ENCODE measurements at regions not wholly inside any gene's neighbourhood (a gene's known extent, or its start where the extent isn't known, plus 50 kb on each side); places are given as distances from the start of the nearest gene placed in this dataset.

GRCh38 chr4:164396439-164396838 is 357.5 kb upstream of the SMIM31 start:
- no peak for DNase-seq (ENCODE audit: low spot score)

- no peak for DNase-seq (ENCODE audit: low spot score)
Measured at GRCh38 chr4:164402554-164402953, 351.4 kb upstream of the SMIM31 start.

- DNase-seq (ENCODE audit: low spot score) = no peak
Measured at GRCh38 chr4:164405774-164406173, 348.2 kb upstream of the SMIM31 start.

- DNase-seq (ENCODE audit: low spot score) = no peak
Measured at GRCh38 chr4:164408831-164409230, 345.1 kb upstream of the SMIM31 start.

- DNase-seq (ENCODE audit: low spot score) = no peak
Measured at GRCh38 chr4:164410401-164410800, 343.5 kb upstream of the SMIM31 start.

GRCh38 chr4:164412246-164412645 is 341.7 kb upstream of the SMIM31 start:
- no peak for DNase-seq (ENCODE audit: low spot score)

- no peak for DNase-seq (ENCODE audit: low spot score)
Measured at GRCh38 chr4:164413743-164414142, 340.2 kb upstream of the SMIM31 start.

- DNase-seq (ENCODE audit: low spot score) = no peak
Measured at GRCh38 chr4:164423819-164424218, 330.1 kb upstream of the SMIM31 start.

- DNase-seq (ENCODE audit: low spot score) = no peak
Measured at GRCh38 chr4:164424846-164425245, 329.1 kb upstream of the SMIM31 start.

GRCh38 chr4:164428561-164428960 is 325.4 kb upstream of the SMIM31 start:
- no peak for DNase-seq (ENCODE audit: low spot score)

GRCh38 chr4:164438321-164438720 is 315.6 kb upstream of the SMIM31 start:
- no peak for DNase-seq (ENCODE audit: low spot score)

- no peak for DNase-seq (ENCODE audit: low spot score)
Measured at GRCh38 chr4:164439037-164439436, 314.9 kb upstream of the SMIM31 start.

GRCh38 chr4:164440199-164440598 is 313.7 kb upstream of the SMIM31 start:
- DNase-seq (ENCODE audit: low spot score) = no peak

- DNase-seq (ENCODE audit: low spot score) = no peak
Measured at GRCh38 chr4:164441109-164441508, 312.8 kb upstream of the SMIM31 start.

GRCh38 chr4:164442180-164442579 is 311.8 kb upstream of the SMIM31 start:
- no peak for DNase-seq (ENCODE audit: low spot score)

GRCh38 chr4:164446516-164446915 is 307.4 kb upstream of the SMIM31 start:
- no peak for DNase-seq (ENCODE audit: low spot score)

- no peak for DNase-seq (ENCODE audit: low spot score)
Measured at GRCh38 chr4:164461901-164462300, 292.0 kb upstream of the SMIM31 start.

GRCh38 chr4:164462471-164462870 is 291.5 kb upstream of the SMIM31 start:
- no peak for DNase-seq (ENCODE audit: low spot score)

GRCh38 chr4:164464313-164464712 is 289.6 kb upstream of the SMIM31 start:
- DNase-seq (ENCODE audit: low spot score) = peak; percentile 4

- DNase-seq (ENCODE audit: low spot score) = no peak
Measured at GRCh38 chr4:164467493-164467892, 286.4 kb upstream of the SMIM31 start.

- DNase-seq (ENCODE audit: low spot score) = no peak
Measured at GRCh38 chr4:164481306-164482091, 272.4 kb upstream of the SMIM31 start.

GRCh38 chr4:164482092-164482404 is 271.9 kb upstream of the SMIM31 start:
- DNase-seq (ENCODE audit: low spot score) = no peak

GRCh38 chr4:164482758-164483157 is 271.2 kb upstream of the SMIM31 start:
- DNase-seq (ENCODE audit: low spot score) = no peak

- DNase-seq (ENCODE audit: low spot score) = no peak
Measured at GRCh38 chr4:164483711-164484110, 270.2 kb upstream of the SMIM31 start.
